ENCODE measurements at regions not wholly inside any gene's neighbourhood (a gene's known extent, or its start where the extent isn't known, plus 50 kb on each side); places are given as distances from the start of the nearest gene placed in this dataset.
"Not testable (repeated sequence)": the region's sequence is repeated elsewhere in the genome, so short reads cannot be mapped to it uniquely, and the experiment has no call there.

DNA sequence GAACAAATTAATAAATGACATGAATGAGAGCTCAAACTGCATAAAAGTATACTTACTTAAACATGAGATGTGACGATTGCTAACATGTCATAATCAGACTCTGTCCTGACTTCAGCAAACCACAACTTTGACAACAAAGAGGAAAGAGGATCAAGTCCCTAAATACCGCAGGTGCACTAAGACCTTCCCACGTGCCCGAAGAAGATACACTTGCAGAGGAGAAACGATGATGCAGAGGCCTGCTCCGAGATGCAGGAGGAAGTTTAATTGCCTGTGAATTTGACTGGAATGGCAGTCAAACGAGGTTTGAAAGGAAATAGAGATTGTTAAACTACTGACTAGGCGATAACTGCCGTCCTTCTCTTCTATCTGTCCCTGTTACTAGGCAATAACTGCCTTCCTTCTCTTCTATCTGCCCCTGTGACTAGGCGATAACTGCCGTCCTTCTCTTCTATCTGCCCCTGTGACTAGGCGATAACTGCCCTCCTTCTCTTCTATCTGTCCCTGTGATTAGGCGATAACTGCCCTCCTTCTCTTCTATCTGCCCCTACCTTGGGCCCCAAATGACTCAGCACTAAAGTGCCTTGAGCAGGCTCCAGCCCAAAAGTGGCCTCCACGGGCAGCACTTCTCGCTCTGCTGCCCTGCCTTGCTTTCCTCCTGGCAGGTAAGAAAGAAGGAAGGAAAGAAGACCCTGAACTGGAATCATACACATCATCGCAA, 2226.0 kb upstream of the DEFB115 start:
- DNase-seq, result not testable (repeated sequence)

- not testable (repeated sequence) for DNase-seq
Observed at GRCh38 chr20:29044239-29044638, 2213.2 kb upstream of the DEFB115 start.

GRCh38 chr20:29050008-29050606, 2207.4 kb upstream of the DEFB115 start:
- not testable (repeated sequence) for DNase-seq

DNA sequence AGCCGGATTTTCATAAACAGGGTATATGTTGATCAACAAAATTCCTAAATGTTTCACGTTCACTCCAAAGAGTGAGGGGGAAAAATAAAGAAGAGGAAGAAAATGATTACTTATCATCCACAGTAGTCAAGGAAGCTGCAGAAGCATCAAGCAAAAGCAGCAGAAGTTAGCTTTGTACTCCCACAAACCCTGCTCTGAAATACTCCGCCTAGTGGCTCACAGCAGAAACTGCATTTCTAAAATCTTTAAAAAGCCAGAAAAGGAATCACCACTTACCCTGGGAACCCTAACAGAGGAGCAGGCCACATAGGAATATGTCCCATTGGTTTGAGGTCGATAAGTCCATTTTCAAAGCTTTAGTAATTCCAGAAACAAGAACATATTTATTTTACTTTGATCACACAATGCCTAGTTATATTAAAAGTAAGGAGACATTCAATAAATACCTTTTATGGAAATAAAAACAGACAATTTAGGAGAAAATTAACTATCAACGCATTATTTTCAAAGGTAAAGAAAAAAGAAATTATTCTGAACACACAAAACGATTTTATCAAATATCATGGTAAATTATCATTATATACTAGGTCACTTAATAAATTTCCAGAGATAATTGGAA, 2199.5 kb upstream of the DEFB115 start:
- DNase-seq, result not testable (repeated sequence)

DNA sequence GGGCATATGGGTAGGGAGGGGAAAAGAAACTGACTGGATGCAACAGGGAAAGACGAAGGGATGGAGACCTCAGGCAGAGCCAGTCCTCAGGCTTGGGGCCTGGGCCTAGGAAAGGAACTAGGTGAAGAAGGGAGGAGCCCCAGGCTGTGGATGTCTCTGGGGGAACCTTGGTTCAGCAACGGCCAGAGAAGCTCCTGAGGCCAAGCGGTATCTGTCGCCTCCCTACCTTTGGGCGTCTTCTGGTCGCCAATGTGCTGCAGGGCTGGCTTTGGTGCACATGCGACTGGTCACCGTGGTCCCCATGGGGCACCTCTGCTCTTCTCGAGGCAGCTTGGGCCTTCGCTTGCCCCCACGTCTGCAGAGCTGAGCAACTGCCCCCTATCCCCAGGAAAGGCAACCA, 2195.0 kb upstream of the DEFB115 start:
- DNase-seq, result not testable (repeated sequence)

DNA sequence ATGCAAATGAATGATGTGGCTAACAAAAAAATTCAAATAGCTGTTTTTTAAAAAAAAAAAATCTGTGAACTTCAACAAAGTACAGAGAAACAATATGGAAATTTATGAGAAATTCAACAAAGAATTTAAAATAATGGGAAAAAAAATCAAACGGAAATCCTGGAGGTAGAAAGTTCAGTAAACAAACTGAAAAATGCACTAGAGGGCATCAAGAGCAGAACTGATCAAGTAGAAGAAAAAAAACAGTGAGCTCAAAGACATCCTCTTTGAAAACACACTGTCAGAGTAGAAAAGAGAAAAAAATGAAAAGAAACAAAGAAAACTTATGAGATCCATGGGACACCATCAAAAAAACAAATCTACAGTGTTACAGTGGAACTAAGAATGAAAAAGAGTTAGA, 2191.1 kb upstream of the DEFB115 start:
- not testable (repeated sequence) for DNase-seq

GRCh38 chr20:29073640-29074039, 2183.8 kb upstream of the DEFB115 start:
- not testable (repeated sequence) for DNase-seq

GRCh38 chr20:29079769-29080690, 2177.4 kb upstream of the DEFB115 start:
- peak in 2 of 3 donors; percentile 5 to 28 for DNase-seq

DNA sequence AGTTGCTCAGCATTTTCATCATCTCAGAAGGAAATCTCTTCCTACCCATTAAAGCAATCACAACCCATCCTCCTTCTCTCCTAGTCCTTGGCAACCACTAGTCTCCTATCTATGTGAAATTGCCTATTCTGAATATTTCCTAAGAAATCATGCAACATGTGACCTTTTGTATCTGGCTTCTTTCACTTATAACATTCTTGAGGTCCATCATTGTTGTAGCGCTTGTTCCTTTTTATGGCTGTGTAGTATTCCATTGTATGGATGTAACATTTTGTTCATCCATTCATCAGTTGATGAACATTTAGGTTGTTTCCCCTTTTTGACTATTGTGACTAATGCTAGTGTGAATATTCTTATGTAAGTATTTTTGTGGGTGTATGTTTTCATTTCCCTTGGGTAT, 2175.8 kb upstream of the DEFB115 start:
- DNase-seq, result not testable (repeated sequence)

DNA sequence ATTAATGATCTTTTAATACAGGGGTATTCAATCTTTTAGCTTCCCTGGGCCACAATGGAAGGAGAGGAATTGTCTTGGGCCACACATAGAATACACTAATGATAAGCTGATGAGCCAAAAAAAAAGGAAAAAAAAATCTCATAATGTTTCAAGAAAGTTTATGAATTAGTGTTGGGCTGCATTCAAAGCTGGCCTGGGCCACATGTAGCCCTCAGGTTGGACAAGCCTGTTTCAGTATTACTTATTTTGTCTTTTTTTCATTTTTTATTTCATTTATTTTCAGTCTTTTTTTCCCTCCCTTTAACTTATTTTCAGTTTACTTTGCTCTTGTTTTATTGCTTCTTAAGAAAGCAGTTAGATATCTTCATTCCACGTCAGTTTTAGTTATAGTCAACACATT, 2171.8 kb upstream of the DEFB115 start:
- no peak for DNase-seq

DNA sequence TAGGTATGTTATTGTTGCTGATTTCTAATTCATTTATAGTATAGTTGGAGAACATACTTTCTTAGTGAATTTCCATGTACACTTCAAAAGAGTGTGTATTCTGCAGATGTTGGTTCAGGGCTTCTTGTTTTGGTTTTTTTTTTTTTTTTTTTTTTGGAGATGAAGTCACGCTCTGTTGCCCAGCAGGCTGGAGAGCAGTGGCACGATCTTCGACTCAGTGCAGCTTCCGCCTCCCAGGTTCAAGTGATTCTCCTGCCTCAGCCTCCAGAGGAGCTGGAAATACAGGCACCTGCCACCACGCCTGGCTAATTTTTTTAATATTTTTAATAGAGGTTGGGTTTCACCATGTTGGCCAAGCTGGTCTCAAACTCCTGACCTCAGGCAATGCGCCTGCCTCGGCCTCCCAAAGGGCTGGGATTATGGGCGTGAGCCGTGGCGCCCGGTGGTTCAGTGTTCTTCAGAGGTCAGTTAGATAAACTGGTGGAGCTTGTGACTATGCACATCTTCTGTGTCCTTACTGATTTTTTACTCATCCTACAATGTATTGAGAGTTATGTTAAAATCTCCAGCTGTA, 2171.2 kb upstream of the DEFB115 start:
- DNase-seq, result not testable (repeated sequence)

GRCh38 chr20:29086938-29087337, 2170.5 kb upstream of the DEFB115 start:
- DNase-seq, result no peak

- DNase-seq, result not testable (repeated sequence)
Observed at GRCh38 chr20:29087887-29088286, 2169.6 kb upstream of the DEFB115 start.

- not testable (repeated sequence) for DNase-seq
Observed at GRCh38 chr20:29088472-29088871, 2169.0 kb upstream of the DEFB115 start.

DNA sequence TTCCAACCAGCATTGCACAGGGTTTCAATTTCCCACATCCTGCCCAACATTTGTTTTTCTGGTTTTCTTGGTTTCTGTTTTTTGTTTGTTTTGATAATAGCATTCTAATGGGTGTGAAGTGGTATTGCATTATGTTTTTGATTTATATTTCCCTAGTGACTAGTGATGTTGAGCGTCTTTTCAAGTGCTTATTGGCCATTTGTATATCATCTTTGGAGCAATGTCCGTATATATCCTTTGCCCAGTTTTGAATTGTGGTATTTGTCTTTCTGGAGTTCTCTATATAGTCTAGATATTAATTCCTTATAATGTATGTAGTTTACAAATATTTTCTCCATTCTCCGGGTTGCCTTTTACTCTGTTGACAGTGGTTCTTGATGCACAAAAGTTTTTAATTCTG, 2168.1 kb upstream of the DEFB115 start:
- DNase-seq, result not testable (repeated sequence)

GRCh38 chr20:29093958-29094357, 2163.5 kb upstream of the DEFB115 start:
- not testable (repeated sequence) for DNase-seq

- DNase-seq, result not testable (repeated sequence)
Observed at GRCh38 chr20:29096695-29097094, 2160.8 kb upstream of the DEFB115 start.

- not testable (repeated sequence) for DNase-seq
Observed at GRCh38 chr20:29107884-29108283, 2149.6 kb upstream of the DEFB115 start.

DNA sequence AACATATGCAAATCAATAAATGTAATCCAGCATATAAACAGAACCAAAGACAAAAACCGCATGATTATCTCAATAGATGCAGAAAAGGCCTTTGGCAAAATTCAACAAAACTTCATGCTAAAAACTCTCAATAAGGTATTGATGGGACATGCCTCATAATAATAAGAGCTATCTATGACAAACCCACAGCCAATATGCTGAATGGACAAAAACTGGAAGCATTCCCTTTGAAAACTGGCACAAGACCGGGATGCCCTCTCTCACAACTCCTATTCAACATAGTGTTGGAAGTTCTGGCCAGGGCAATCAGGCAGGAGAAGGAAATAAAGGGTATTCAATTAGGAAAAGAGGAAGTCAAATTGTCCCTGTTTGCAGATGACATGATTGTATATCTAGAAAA, 2148.1 kb upstream of the DEFB115 start:
- DNase-seq, result not testable (repeated sequence)

GRCh38 chr20:29115097-29115496, 2142.4 kb upstream of the DEFB115 start:
- DNase-seq, result not testable (repeated sequence)

DNA sequence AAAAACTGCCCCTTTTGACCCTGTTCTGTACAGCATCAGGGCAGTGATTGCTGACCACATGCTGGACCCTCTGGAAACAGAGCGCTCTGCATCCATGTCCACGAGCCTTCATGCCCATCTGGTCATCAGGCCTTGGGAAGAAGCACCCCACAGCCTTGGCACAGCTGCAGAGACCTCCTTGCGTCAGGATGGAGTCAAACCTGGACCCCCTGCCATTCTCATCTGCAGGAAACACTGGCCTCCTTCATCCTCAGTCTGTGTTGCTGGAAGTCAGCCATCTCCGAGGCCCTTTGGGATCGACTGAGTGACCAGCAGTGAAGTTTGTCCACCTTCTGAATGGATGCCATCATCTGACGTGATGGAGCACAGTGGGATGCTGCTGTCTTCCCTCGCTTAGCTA, 2138.3 kb upstream of the DEFB115 start:
- no peak for DNase-seq
